GM13977 (cell line): ENCODE measurements at regions not wholly inside any gene's neighbourhood (a gene's known extent, or its start where the extent isn't known, plus 50 kb on each side); places are given as distances from the start of the nearest gene placed in this dataset.

Experiments used
- DNase-seq: peaks from one replicate; pipeline ENCODE4 v3.0.0; 2012; ENCODE audit warnings: low spot score
- CTCF ChIP-seq: IDR thresholded peaks from 2 replicates; pipeline ENCODE4 v1.5.1; 2012; ENCODE audit warnings: mild to moderate bottlenecking, control low read depth; ENCODE audit not compliant: insufficient read depth; ENCODE audit errors: extremely low read depth, missing control alignments
- in situ Hi-C: fragments of 300-500 bp; cut with MboI; formaldehyde crosslinking; loops from one replicate; pipeline ENCODE4 v1.12.0; 2022; ENCODE audit warnings: low sequenced_read_pairs, low pct_unique_long_range_greater_than_20kb, mixed read lengths, inconsistent platforms; ENCODE audit not compliant: unreplicated experiment

DNA sequence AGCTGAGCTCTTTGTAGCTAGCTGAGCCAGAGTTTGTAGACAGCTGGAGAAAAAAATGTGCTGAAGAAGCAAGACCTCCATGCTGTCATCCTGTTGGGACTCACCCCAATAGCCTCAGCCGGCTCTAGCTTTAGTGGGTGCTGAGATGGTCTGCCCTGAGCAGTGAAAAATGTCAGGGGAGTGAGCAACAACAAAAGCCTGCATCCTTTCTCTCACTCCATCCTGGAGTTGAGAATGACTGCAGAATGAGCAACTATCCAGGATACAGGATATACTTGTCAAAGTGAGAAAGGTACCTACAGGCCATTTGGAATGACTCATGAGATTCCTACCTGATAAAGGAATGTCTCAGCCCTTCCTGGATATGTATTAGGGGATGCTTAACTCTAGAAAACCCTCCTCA lies 146.1 kb upstream of the DLX2 start:
- in situ Hi-C loops: no loop called here
- no peak for DNase-seq
- TF ChIP-seq CTCF: no peak

GRCh38 chr2:172249334-172249733 lies 146.6 kb upstream of the DLX2 start:
- no peak for DNase-seq
- TF ChIP-seq CTCF: no peak
- in situ Hi-C loops: no loop called here

- no peak for TF ChIP-seq CTCF
- in situ Hi-C loops: no loop called here
- DNase-seq: no peak
Measured at GRCh38 chr2:172249986-172250385, 147.3 kb upstream of the DLX2 start.

- TF ChIP-seq CTCF: no peak
- in situ Hi-C loops: no loop called here
- no peak for DNase-seq
Measured at GRCh38 chr2:172251231-172251630, 148.5 kb upstream of the DLX2 start.

- no peak for DNase-seq
- TF ChIP-seq CTCF: no peak
- in situ Hi-C loops: no loop called here
Measured at GRCh38 chr2:172252154-172252553, 149.5 kb upstream of the DLX2 start.

DNA sequence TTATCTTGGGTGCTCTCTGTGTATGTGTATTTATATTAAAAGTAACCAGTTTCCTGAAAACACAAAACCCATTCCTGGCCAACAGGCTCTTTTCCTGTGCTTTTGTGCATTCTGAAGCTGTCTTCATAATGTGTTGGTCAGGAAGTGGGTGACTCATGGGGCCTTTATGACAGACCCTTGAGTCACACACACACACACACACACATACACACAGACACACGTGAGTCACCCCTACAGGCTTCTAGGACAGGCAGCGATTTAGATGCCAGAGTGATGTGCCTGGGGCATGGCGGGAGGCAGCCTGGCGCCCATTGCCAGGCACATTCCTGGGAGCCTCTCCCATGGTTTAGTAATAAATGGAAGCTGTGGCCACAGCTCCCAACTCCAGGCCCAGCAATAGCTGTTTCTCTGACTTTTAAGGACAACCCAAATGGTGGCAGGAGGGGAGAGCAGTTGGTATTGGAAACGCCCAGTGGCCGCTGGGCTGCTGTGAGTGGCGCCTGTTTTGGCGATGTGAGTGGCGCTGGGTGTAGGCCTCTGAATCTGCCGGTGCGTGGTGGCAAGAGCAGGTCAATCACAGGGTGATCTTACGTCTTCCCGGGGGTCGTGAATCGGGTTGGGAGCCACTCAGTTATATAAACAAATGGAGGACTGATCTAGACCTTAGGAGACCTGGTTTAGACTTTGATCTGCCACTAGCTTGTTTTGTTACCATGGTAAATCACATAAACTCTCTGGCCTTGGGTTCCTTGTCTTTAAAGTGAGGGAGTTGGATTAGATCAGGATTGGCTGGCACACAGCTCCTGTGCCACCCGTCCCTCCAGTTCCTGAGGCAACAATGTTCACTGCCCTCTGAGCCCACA lies 150.7 kb upstream of the DLX2 start:
- DNase-seq: no peak
- in situ Hi-C loops: no loop called here

More for the DNA sequence above, 150.7 kb upstream of the DLX2 start:
- TF ChIP-seq CTCF: no peak
